Limb (tissue), 2 donors: ENCODE measurements at regions not wholly inside any gene's neighbourhood (a gene's known extent, or its start where the extent isn't known, plus 50 kb on each side); places are given as distances from the start of the nearest gene placed in this dataset.

Experiments
- DNase-seq, 2 donors: peaks; one replicate each; pipeline ENCODE4 v3.0.0-alpha.2; 2016; ENCODE audit errors: extremely low spot score in 2 of 2

DNA sequence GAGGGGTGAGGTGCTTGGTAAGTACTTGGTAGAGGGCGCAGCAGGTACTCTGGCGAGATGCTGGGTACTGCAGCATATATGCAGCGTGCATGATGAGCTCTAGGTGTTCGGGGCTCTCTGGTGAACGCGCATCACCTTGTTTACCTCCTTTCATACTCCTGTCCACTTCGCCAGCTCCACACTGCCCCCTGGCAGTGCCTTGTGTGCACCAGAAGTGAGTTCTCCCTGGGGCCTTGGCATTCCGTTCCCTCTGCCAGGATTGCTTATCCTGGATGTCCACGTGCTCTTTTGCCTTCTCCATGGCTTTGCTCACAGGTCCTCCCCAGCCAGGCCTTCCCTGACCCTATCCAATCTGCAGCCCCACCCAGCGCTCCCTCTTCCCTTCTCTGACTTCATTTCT lies 154.2 kb downstream of the MRM1 start:
- DNase-seq, result no peak

- no peak for DNase-seq
These were observed 155.3 kb downstream of the MRM1 start for GRCh38 chr17:36756695-36757094.

DNA sequence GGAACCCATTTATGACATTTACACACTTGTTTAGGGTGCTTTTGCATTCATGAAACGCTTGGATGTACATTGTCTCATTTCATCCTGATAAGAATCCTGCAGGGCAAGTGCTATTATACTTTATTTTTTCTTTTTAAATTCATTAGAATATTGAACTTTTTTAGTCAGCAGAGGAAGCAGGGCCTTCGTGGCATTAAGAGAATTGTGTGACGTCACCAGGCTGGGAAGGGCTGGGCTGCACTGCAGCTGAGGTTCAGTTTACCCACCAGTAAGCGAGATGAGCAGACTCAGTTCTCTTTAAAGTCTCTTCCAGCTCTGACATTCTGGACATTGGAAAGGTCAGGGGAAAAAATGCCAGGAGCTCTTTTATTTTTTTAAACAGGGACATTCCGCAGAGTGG lies 159.0 kb downstream of the MRM1 start:
- no peak for DNase-seq

DNA sequence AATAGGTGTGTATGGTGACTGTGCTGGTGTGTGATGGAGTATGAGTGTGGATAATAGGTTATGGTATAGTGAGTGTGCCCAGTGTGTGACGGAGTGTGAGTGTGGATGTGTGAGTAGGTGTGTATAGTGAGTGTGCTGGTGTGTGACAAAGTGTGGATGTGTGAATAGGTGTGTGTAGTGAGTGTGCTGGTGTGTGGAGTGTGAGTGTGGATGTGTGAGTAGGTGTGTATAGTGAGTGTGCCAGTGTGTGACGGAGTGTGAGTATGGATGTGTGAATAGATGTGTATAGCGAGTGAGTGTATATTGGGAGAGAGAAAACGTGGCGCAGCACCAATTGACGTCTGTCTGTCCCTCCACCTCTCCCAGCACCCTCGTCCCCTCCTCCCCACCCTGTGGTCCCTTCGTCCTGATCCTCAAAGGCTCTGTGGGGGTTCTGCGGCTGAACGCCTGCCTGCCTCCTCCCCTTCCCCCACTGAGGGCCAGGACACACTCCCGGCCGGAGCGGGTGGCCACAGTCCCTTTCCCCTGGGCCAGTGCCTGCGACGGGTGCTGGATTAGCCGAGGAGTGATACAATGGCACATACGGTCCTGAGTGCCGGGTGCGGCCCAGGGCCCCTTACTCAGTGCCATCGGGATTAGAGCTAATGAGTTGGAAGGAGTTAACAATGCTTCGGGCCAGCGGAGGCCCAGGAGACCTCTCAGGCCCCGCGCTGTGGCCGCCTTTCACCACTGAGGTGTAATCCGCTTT lies 160.0 kb downstream of the MRM1 start:
- DNase-seq, result no peak

DNA sequence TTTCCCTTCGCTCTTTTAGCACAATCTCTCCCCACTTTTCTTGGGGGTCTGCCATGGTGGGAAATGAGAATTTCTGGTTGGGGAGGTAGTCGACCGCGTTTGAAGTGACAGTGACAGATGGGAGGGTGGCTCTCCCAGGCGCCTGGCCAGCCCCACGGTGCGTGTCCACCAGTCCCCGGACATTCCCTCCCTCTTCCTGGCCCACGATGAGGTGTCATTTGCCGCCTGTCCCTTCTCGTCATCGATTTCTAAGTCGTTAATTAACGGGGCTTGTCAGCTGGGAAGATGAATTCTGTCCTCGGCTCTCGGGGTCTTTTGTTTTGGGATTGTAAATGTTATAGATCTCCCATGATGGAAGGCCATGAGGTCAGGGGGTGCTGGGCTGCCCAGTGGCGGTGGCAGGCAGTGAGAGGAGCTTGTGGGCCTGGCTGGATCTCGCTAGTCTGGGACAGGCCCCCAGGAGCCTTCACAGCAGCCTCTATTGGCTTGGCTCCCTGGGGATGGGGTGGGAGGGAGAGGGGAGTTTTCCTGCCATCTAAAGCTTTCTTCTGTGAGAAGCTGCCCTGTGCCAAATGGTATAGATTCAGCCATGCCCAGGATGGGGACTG lies 164.2 kb downstream of the MRM1 start:
- no peak for DNase-seq

- DNase-seq, result no peak
These were observed 167.0 kb downstream of the MRM1 start for GRCh38 chr17:36768394-36768793.

GRCh38 chr17:36773039-36773438 lies 164.2 kb upstream of the LHX1 start:
- no peak for DNase-seq

GRCh38 chr17:36777118-36777517 lies 160.2 kb upstream of the LHX1 start:
- peak in 1 of 2 donors; percentile 16 for DNase-seq

DNA sequence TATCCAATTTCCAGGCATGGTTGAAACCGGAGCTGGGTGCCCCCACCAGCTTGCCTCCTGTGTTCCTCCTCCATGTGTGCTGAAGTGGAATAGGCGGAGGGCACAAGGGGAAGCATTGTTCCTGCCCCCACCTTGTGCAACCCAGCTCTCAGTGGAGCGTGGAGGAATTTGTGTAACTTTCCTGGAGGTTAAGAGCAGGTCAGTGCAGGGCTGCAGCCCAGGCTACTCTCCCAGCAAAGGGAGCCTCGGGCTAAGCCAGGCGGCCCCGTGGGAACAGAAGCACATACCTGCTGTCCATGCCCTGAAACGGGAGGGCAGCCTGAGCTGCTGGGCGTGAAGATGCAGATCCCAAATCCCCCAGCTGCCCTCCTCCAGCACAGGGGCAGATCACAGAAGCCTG lies 158.8 kb upstream of the LHX1 start:
- DNase-seq, result no peak

DNA sequence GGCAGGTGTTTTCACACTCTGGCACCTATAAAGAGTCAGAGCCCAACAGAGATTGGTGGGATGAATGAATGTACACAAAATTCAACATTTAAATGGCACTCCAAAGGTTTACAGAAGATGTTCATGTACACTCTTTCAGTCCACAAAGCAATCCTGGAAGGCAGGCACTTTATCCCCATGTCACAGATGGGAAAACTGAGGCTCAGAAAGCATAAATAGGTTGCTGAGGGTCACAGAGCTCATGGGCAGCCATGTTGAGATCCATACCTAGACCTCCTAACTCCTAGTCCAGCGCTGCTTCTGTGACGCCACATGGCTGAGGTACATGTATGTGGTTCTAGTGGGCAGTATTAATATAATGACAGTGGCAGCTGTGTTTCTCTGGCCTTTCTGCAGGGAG lies 157.7 kb upstream of the LHX1 start:
- DNase-seq, result no peak

- no peak for DNase-seq
These were observed 152.6 kb upstream of the LHX1 start for GRCh38 chr17:36784633-36785032.

DNA sequence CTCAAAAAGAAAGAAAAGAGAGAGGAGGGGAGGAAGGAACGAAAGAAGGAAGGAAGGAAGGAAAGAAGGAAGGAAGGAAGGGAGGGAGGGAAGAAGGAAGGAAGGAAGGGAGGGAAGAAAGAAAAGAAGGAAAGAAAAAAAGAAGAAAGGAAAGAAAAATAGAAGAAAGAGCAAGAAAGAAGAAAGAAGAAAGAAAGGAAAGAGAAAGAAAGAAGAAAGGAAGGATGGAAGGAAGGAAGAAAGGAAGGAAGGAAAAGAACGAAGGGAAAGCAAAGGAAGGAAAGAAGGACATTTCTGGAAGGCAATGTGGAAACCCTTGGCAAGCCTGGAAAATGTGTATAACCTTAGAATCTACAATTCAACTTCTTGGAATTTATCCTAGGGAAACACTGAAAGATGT lies 150.4 kb upstream of the LHX1 start:
- no peak for DNase-seq

GRCh38 chr17:36791150-36791941 lies 145.9 kb upstream of the LHX1 start:
- DNase-seq, result no peak

DNA sequence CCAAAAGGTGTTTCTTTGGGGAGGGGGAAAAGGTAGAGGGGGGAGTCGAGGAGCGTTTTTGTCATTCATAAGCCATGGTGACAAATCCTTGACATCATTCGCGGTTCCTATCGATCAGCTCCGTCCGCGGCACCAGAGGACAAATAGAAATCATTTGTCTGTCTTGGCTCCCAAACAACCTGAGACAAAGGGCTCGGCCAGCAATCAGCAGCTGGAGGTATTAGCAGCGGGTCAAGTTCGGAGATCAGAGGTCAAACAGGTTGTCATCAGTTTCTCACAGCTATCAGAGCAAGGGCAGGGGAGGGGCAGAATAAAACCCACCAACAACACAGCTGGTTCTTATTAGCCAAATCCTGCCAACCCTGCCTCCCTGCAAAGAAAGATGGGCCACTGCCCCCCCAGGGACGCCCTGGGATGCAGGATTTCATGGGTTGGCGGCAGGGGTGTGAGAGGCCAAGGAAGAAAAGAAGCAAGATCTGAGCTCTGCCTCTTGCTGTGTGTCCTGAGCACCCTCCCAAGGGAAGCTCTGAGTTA lies 145.3 kb upstream of the LHX1 start:
- no peak for DNase-seq

- DNase-seq, result no peak
These were observed 144.4 kb upstream of the LHX1 start for GRCh38 chr17:36792849-36793248.

DNA sequence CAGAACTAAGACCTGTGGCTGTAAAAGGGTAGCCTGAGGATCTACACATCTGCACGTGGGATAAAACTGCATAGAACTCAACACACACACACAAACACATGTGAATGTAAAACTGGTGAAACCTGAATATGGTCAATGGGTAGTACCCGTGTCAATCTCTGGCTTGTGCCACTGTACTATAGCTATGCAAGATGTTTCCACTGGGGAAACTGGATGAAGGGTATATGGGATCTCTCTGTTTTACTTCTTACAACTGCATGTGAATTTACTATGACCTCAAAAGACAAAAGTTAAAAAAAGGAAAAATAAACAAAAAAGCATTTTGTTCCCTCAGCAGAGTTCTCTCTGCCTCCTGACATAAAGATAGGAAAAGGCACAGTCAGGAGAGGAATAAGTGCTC lies 143.3 kb upstream of the LHX1 start:
- DNase-seq, result no peak

- no peak for DNase-seq
These were observed 129.6 kb upstream of the LHX1 start for GRCh38 chr17:36807496-36808179.

DNA sequence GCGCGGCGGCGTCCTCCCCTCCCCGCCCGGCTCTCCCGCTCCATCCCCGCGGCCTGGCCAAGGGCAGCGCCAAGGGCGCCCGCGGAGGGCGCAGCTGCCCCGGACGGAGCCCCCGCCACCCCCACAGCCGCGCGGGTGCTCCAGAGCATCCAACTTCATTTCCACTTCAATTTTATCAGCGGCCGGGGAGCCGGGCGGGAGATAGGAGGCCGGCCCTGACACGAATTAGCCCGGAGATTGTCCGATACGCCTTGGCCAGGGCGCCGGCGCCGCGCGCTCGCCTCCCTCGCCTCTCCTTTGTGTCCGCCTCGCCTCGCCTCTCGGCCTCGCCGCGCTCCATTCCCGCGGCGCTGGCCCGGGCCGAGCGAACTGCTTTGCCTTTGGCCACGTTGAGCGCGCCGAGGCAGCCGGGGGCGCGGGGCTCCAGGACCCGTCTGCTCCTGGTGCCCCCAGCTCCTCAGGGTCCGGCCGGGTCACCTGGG lies 129.1 kb upstream of the LHX1 start:
- DNase-seq, result no peak

DNA sequence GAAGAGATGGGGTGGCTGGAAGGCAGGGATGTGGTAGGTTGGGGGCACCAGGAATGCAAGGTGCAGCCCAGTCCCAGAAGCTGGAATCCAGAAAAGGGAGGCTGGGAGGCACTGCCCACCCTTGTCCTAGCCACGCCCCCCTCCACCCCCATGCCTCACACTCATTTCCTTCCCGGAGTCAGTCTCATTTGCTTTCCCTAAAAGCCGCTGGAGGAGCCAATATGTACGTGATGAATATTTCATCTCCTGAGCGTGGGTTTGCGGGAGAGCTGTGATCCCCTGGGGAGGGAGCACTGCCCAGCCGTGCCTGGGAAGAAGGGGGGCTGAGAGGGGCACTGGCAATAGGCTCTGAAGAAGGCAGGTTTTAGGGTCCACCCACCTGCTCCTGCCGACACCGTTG lies 124.5 kb upstream of the LHX1 start:
- DNase-seq, result no peak

GRCh38 chr17:36813357-36813756 lies 123.9 kb upstream of the LHX1 start:
- no peak for DNase-seq

GRCh38 chr17:36813957-36814563 lies 123.2 kb upstream of the LHX1 start:
- no peak for DNase-seq
